CD4-positive, alpha-beta memory T cell (primary cell): ENCODE measurements at regions not wholly inside any gene's neighbourhood (a gene's known extent, or its start where the extent isn't known, plus 50 kb on each side); places are given as distances from the start of the nearest gene placed in this dataset.

Experiments
- CTCF ChIA-PET: fragments of 350-600 bp; sonication (Branson Sonifier 250); formaldehyde crosslinking; loops from one replicate; lab custom pipeline; 2021; ENCODE audit warnings: inconsistent platforms; ENCODE audit not compliant: partially characterized antibody; lab: Charles Lee
- POLR2A ChIA-PET: fragments of 350-600 bp; sonication (Branson Sonifier 250); formaldehyde crosslinking; loops from one replicate; lab custom pipeline; 2021; ENCODE audit not compliant: partially characterized antibody; lab: Charles Lee
- DNase-seq, 5 donors: peaks; one replicate each; pipeline versions ENCODE4 v3.0.0 to v3.0.0-alpha.2; 2020 to 2022; ENCODE audit warnings: mixed read lengths in 1 of 5
- H3K27ac ChIP-seq: one replicate; pipeline ENCODE4 v1.7.0; 2013; ENCODE audit warnings: low read depth, low read length
- H3K27me3 ChIP-seq: 2 replicates; pipeline ENCODE4 v1.7.0; 2013; ENCODE audit warnings: mild to moderate bottlenecking, low read length, moderate library complexity; ENCODE audit not compliant: insufficient read depth
- H3K36me3 ChIP-seq: 2 replicates; pipeline ENCODE4 v1.7.0; 2013; ENCODE audit warnings: mild to moderate bottlenecking, low read length, moderate library complexity; ENCODE audit not compliant: insufficient read depth
- H3K4me1 ChIP-seq: 2 replicates; pipeline ENCODE4 v1.7.0; 2013; ENCODE audit warnings: mild to moderate bottlenecking, low read length, moderate library complexity; ENCODE audit not compliant: insufficient read depth
- H3K4me3 ChIP-seq, 2 donors: one replicate each; pipeline ENCODE4 v1.7.0; 2013; ENCODE audit warnings: low read length in 2 of 2, mild to moderate bottlenecking in 1 of 2
- H3K9me3 ChIP-seq, 2 donors: one replicate each; pipeline ENCODE4 v1.7.0; 2013; ENCODE audit warnings: low read length in 2 of 2, control low read depth in 1 of 2; ENCODE audit not compliant: control insufficient read depth in 1 of 2
- H3K27ac Mint-ChIP-seq, 7 donors: one replicate each; pipeline ENCODE4 v1.8.0; 2020 to 2021; ENCODE audit warnings: mixed read lengths in 7 of 7, mild to moderate bottlenecking in 6 of 7, inconsistent platforms in 3 of 7, moderate library complexity in 3 of 7
- H3K27me3 Mint-ChIP-seq, 2 donors: one replicate each; pipeline ENCODE4 v1.8.0; 2020 to 2021; ENCODE audit warnings: mixed read lengths in 2 of 2
- H3K36me3 Mint-ChIP-seq, 2 donors: one replicate each; pipeline ENCODE4 v1.8.0; 2020 to 2021; ENCODE audit warnings: mixed read lengths in 2 of 2, inconsistent platforms in 1 of 2, mild to moderate bottlenecking in 1 of 2
- H3K4me1 Mint-ChIP-seq, 4 donors: one replicate each; pipeline ENCODE4 v1.8.0; 2020 to 2021; ENCODE audit warnings: mixed read lengths in 4 of 4, mild to moderate bottlenecking in 1 of 4
- H3K4me3 Mint-ChIP-seq, 8 donors: one replicate each; pipeline ENCODE4 v1.8.0; 2020 to 2021; ENCODE audit warnings: mixed read lengths in 8 of 8, mild to moderate bottlenecking in 7 of 8, moderate library complexity in 6 of 8, inconsistent platforms in 3 of 8
- H3K9me3 Mint-ChIP-seq, 8 donors: one replicate each; pipeline ENCODE4 v1.8.0; 2020 to 2021; ENCODE audit warnings: mixed read lengths in 8 of 8, mild to moderate bottlenecking in 5 of 8, inconsistent platforms in 3 of 8, moderate library complexity in 1 of 8
- intact Hi-C: fragments of 100-400 bp; cut with micrococcal nuclease; formaldehyde crosslinking; loops from one replicate; pipeline ENCODE4 v1.15.1; 2023

GRCh38 chr22:48078825-48079224 is 1316.4 kb downstream of the TBC1D22A start:
- H3K4me1 ChIP-seq = no peaks in the 10 kb centered on the region
- no peaks in the 10 kb centered on the region for H3K9me3 ChIP-seq
- H3K36me3 ChIP-seq = no peaks in the 10 kb centered on the region
- H3K4me3 Mint-ChIP-seq = no peak overlapping the region
- H3K4me3 ChIP-seq = no peak overlapping the region
- no peak overlapping the region for H3K27ac ChIP-seq
- H3K9me3 Mint-ChIP-seq = peaks cover 0 to 3% (median 0%) of the 10 kb centered on the region in 8 donors
- no peaks in the 10 kb centered on the region for H3K27me3 ChIP-seq
- DNase-seq = no peak
- peaks cover 5 to 8% (median 8%) of the 10 kb centered on the region in 4 donors for H3K4me1 Mint-ChIP-seq
- H3K27ac Mint-ChIP-seq = no peak overlapping the region
- H3K27me3 Mint-ChIP-seq = peaks cover 21 to 27% of the 10 kb centered on the region in 2 donors
- no peaks in the 10 kb centered on the region for H3K36me3 Mint-ChIP-seq
- ChIA-PET CTCF (no interaction called here), POLR2A (no interaction called here)
- intact Hi-C loops = no loop called here

- peaks cover 5 to 8% (median 8%) of the 10 kb centered on the region in 4 donors for H3K4me1 Mint-ChIP-seq
- intact Hi-C loops = no loop called here
- ChIA-PET CTCF (no interaction called here), POLR2A (no interaction called here)
- no peaks in the 10 kb centered on the region for H3K36me3 Mint-ChIP-seq
- Histone ChIP-seq H3K4me1 (no peaks in the 10 kb centered on the region), H3K27me3 (no peaks in the 10 kb centered on the region), H3K27ac (no peak overlapping the region), H3K4me3 (no peak overlapping the region), H3K9me3 (no peaks in the 10 kb centered on the region), H3K36me3 (no peaks in the 10 kb centered on the region)
- no peak overlapping the region for H3K27ac Mint-ChIP-seq
- no peak for DNase-seq
- H3K9me3 Mint-ChIP-seq = peaks cover 0 to 3% (median 0%) of the 10 kb centered on the region in 8 donors
- H3K27me3 Mint-ChIP-seq = peaks cover 24 to 29% of the 10 kb centered on the region in 2 donors
- H3K4me3 Mint-ChIP-seq = no peak overlapping the region
These were observed 1315.2 kb downstream of the TBC1D22A start for GRCh38 chr22:48077699-48078098.

GRCh38 chr22:48076008-48076407 is 1313.6 kb downstream of the TBC1D22A start:
- ChIA-PET POLR2A (no interaction called here), CTCF (no interaction called here)
- Mint-ChIP-seq H3K27ac (peak overlapping the region in 1 of 7 donors; percentile 18), H3K27me3 (peaks cover 24 to 29% of the 10 kb centered on the region in 2 donors), H3K9me3 (peaks cover 0 to 3% (median 0%) of the 10 kb centered on the region in 8 donors), H3K4me3 (no peak overlapping the region), H3K4me1 (peaks cover 5 to 8% (median 7%) of the 10 kb centered on the region in 4 donors), H3K36me3 (no peaks in the 10 kb centered on the region)
- Histone ChIP-seq H3K36me3 (no peaks in the 10 kb centered on the region), H3K27ac (no peak overlapping the region), H3K4me1 (no peaks in the 10 kb centered on the region), H3K27me3 (no peaks in the 10 kb centered on the region), H3K4me3 (no peak overlapping the region), H3K9me3 (no peaks in the 10 kb centered on the region)
- no peak for DNase-seq
- intact Hi-C loops = no loop called here

- no peak for DNase-seq
- Mint-ChIP-seq H3K27me3 (peaks cover 22 to 29% of the 10 kb centered on the region in 2 donors), H3K36me3 (no peaks in the 10 kb centered on the region), H3K4me1 (peaks cover 5 to 8% (median 6%) of the 10 kb centered on the region in 4 donors), H3K4me3 (no peak overlapping the region), H3K27ac (no peak overlapping the region), H3K9me3 (peaks cover 0 to 3% (median 0%) of the 10 kb centered on the region in 8 donors)
- no peaks in the 10 kb centered on the region for H3K4me1 ChIP-seq
- ChIA-PET POLR2A (no interaction called here), CTCF (no interaction called here)
- no peaks in the 10 kb centered on the region for H3K27me3 ChIP-seq
- no peaks in the 10 kb centered on the region for H3K9me3 ChIP-seq
- H3K4me3 ChIP-seq = no peak overlapping the region
- H3K36me3 ChIP-seq = no peaks in the 10 kb centered on the region
- H3K27ac ChIP-seq = no peak overlapping the region
- intact Hi-C loops = no loop called here
These were observed 1313.2 kb downstream of the TBC1D22A start for GRCh38 chr22:48075604-48076003.

GRCh38 chr22:48072777-48073176 is 1310.3 kb downstream of the TBC1D22A start:
- no peak overlapping the region for H3K27ac ChIP-seq
- Mint-ChIP-seq H3K27me3 (peaks cover 17 to 23% of the 10 kb centered on the region in 2 donors), H3K9me3 (no peaks in the 10 kb centered on the region), H3K4me1 (no peaks in the 10 kb centered on the region), H3K27ac (no peak overlapping the region), H3K36me3 (no peaks in the 10 kb centered on the region), H3K4me3 (no peak overlapping the region)
- ChIA-PET CTCF (no interaction called here), POLR2A (interaction anchor here (0.7 kb wide), 1 partner anchor 142 kb away, joined by 3 read pairs; no protein-coding TSS in a partner anchor)
- intact Hi-C loops = no loop called here
- no peaks in the 10 kb centered on the region for H3K4me1 ChIP-seq
- H3K27me3 ChIP-seq = no peaks in the 10 kb centered on the region
- no peak overlapping the region for H3K4me3 ChIP-seq
- no peaks in the 10 kb centered on the region for H3K9me3 ChIP-seq
- no peak for DNase-seq
- no peaks in the 10 kb centered on the region for H3K36me3 ChIP-seq

GRCh38 chr22:48071828-48072227 is 1309.4 kb downstream of the TBC1D22A start:
- no peak overlapping the region for H3K4me3 Mint-ChIP-seq

GRCh38 chr22:48071305-48071704 is 1308.9 kb downstream of the TBC1D22A start:
- POLR2A ChIA-PET = no interaction called here
- H3K9me3 Mint-ChIP-seq = no peaks in the 10 kb centered on the region
- CTCF ChIA-PET = no interaction called here
- no peak overlapping the region for H3K27ac Mint-ChIP-seq
- no peaks in the 10 kb centered on the region for H3K36me3 Mint-ChIP-seq
- no peaks in the 10 kb centered on the region for H3K4me1 ChIP-seq
- no peak overlapping the region for H3K4me3 Mint-ChIP-seq
- intact Hi-C loops = no loop called here
- peaks cover 12 to 13% of the 10 kb centered on the region in 2 donors for H3K27me3 Mint-ChIP-seq
- H3K27ac ChIP-seq = no peak overlapping the region
- DNase-seq = no peak
- no peaks in the 10 kb centered on the region for H3K36me3 ChIP-seq
- H3K27me3 ChIP-seq = no peaks in the 10 kb centered on the region
- no peak overlapping the region for H3K4me3 ChIP-seq
- H3K4me1 Mint-ChIP-seq = no peaks in the 10 kb centered on the region
- H3K9me3 ChIP-seq = no peaks in the 10 kb centered on the region

More at GRCh38 chr22:48071828-48072227, 1309.4 kb downstream of the TBC1D22A start:
- H3K4me1 Mint-ChIP-seq = no peaks in the 10 kb centered on the region
- intact Hi-C loops = no loop called here
- Histone ChIP-seq H3K4me3 (no peak overlapping the region), H3K36me3 (no peaks in the 10 kb centered on the region), H3K27me3 (no peaks in the 10 kb centered on the region), H3K9me3 (no peaks in the 10 kb centered on the region), H3K27ac (no peak overlapping the region), H3K4me1 (no peaks in the 10 kb centered on the region)
- H3K9me3 Mint-ChIP-seq = no peaks in the 10 kb centered on the region
- no peaks in the 10 kb centered on the region for H3K36me3 Mint-ChIP-seq
- no peak for DNase-seq
- peaks cover 12 to 16% of the 10 kb centered on the region in 2 donors for H3K27me3 Mint-ChIP-seq
- ChIA-PET CTCF (no interaction called here), POLR2A (no interaction called here)
- no peak overlapping the region for H3K27ac Mint-ChIP-seq

- Histone ChIP-seq H3K36me3 (no peaks in the 10 kb centered on the region), H3K4me3 (no peak overlapping the region), H3K4me1 (no peaks in the 10 kb centered on the region), H3K27ac (no peak overlapping the region), H3K9me3 (no peaks in the 10 kb centered on the region), H3K27me3 (no peaks in the 10 kb centered on the region)
- H3K36me3 Mint-ChIP-seq = no peaks in the 10 kb centered on the region
- no peaks in the 10 kb centered on the region for H3K9me3 Mint-ChIP-seq
- H3K4me3 Mint-ChIP-seq = no peak overlapping the region
- ChIA-PET POLR2A (no interaction called here), CTCF (no interaction called here)
- H3K27ac Mint-ChIP-seq = no peak overlapping the region
- peaks cover 12% of the 10 kb centered on the region in 2 donors for H3K27me3 Mint-ChIP-seq
- H3K4me1 Mint-ChIP-seq = no peaks in the 10 kb centered on the region
- intact Hi-C loops = no loop called here
- no peak for DNase-seq
These were observed 1308.3 kb downstream of the TBC1D22A start for GRCh38 chr22:48070760-48071159.
